ENCODE measurements at regions not wholly inside any gene's neighbourhood (a gene's known extent, or its start where the extent isn't known, plus 50 kb on each side); places are given as distances from the start of the nearest gene placed in this dataset.

DNA sequence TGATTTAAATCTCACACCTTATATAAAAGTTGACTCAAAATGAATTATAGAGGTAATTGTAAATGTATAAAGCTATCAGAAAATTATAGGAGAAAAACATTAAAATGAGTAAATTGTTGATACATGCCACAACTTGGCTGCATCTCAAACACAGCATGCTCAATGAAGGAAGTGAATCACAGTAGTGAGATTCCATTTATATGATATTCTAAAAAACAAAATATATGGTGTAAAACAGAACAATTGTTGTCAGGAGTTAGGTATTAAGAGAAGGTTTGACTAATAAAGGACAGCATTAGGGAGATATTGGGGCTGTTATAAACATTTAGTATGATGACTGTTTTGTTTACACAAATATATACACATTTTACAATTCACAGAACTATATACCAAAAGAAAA lies 356.6 kb upstream of the CELF4 start:
- no peak overlapping the region for H3K4me3 ChIP-seq (ENCODE audit: low read depth, low read length)
- no peak for TF ChIP-seq MYC (IDR thresholded peaks at IDR 0.05; ENCODE audit: low read depth, low read length)
- no peak for TF ChIP-seq CTCF (IDR thresholded peaks at IDR 0.05; ENCODE audit: low read depth, low read length)
- TF ChIP-seq POLR2A (IDR thresholded peaks at IDR 0.05; ENCODE audit: extremely low read depth, insufficient read length), result no peak
- TF ChIP-seq, protein P1, sequence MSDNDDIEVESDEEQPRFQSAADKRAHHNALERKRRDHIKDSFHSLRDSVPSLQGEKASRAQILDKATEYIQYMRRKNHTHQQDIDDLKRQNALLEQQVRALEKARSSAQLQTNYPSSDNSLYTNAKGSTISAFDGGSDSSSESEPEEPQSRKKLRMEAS (IDR thresholded peaks at IDR 0.05; ENCODE audit: low read depth, low read length), result no peak
- DNase-seq (ENCODE audit: low read depth), result no peak

GRCh38 chr18:37920865-37921264 lies 355.3 kb upstream of the CELF4 start:
- no peak for TF ChIP-seq POLR2A (IDR thresholded peaks at IDR 0.05; ENCODE audit: extremely low read depth, insufficient read length)
- TF ChIP-seq CTCF (IDR thresholded peaks at IDR 0.05; ENCODE audit: low read depth, low read length), result no peak
- TF ChIP-seq, protein P1 (IDR thresholded peaks at IDR 0.05; ENCODE audit: low read depth, low read length), result no peak
- TF ChIP-seq MYC (IDR thresholded peaks at IDR 0.05; ENCODE audit: low read depth, low read length), result no peak
- H3K4me3 ChIP-seq (ENCODE audit: low read depth, low read length), result no peak overlapping the region
- DNase-seq (ENCODE audit: low read depth), result no peak

DNA sequence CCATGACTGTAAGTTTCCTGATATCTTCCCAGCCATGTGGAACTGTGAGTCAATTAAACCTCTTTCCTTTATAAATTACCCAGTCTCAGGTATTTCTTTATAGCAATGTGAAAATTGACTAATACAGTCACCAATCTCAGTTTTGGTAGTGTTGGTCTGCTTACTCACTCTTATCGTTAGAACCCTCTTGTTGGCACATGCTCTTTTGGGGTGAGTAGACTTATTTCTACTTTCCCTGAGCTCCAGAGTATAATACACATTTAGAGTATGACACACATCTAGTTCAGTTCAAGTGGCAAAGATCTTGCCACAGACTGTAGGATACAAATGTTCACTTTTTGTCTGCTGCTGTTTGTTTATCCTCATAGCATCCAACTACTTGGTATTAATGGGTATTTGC lies 347.5 kb upstream of the CELF4 start:
- DNase-seq (ENCODE audit: low read depth), result no peak
- H3K4me3 ChIP-seq (ENCODE audit: low read depth, low read length), result no peak overlapping the region
- TF ChIP-seq MYC (IDR thresholded peaks at IDR 0.05; ENCODE audit: low read depth, low read length), result no peak
- TF ChIP-seq POLR2A (IDR thresholded peaks at IDR 0.05; ENCODE audit: extremely low read depth, insufficient read length), result no peak
- TF ChIP-seq, protein P1 (IDR thresholded peaks at IDR 0.05; ENCODE audit: low read depth, low read length), result no peak
- TF ChIP-seq CTCF (IDR thresholded peaks at IDR 0.05; ENCODE audit: low read depth, low read length), result no peak

DNA sequence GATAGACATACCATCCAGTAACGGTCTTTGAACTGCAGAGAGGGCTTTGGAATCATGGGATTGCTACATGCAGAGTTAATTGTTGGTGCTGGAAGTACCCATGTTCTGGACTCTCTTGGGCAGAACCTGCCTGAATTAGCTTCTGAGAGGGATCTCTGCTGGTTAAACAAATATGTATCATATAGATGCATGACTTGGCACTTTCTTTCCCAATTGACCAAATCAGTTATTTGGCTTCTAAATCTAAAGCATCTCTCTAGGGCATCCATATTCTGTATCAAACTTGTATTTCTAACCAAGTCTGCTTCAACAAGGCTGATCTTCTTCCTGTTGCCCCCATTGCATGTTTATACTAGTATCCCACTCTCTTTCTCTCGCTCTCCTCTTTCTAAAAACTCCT lies 336.7 kb upstream of the CELF4 start:
- TF ChIP-seq, protein P1 (IDR thresholded peaks at IDR 0.05; ENCODE audit: low read depth, low read length), result no peak
- TF ChIP-seq POLR2A (IDR thresholded peaks at IDR 0.05; ENCODE audit: extremely low read depth, insufficient read length) (no peak), MYC (IDR thresholded peaks at IDR 0.05; ENCODE audit: low read depth, low read length) (no peak), CTCF (IDR thresholded peaks at IDR 0.05; ENCODE audit: low read depth, low read length) (no peak)
- DNase-seq (ENCODE audit: low read depth), result no peak
- no peak overlapping the region for H3K4me3 ChIP-seq (ENCODE audit: low read depth, low read length)

DNA sequence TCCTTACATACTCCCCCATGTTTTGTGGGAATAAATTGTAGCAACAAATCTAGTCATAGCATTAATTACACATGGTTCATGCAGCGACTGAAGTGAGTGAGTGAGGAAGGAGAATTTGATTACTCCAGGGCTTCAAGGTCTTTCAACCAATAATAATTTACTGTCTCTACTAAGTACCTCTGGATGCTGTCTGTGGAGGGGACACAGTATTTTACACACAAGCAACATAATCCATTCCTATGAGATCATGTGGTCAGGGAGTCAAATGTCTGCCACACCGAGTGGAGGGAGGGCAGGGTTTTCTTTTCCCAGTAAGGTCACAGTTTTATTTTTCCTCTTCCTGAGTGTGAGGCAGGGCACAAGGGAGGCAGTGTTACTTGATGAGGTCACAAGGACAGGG lies 334.7 kb upstream of the CELF4 start:
- DNase-seq (ENCODE audit: low read depth), result no peak
- TF ChIP-seq, protein P1 (IDR thresholded peaks at IDR 0.05; ENCODE audit: low read depth, low read length), result no peak
- TF ChIP-seq MYC (IDR thresholded peaks at IDR 0.05; ENCODE audit: low read depth, low read length), result no peak
- no peak for TF ChIP-seq POLR2A (IDR thresholded peaks at IDR 0.05; ENCODE audit: extremely low read depth, insufficient read length)
- no peak for TF ChIP-seq CTCF (IDR thresholded peaks at IDR 0.05; ENCODE audit: low read depth, low read length)
- no peak overlapping the region for H3K4me3 ChIP-seq (ENCODE audit: low read depth, low read length)

- no peak for DNase-seq (ENCODE audit: low read depth)
- TF ChIP-seq, protein P1 (IDR thresholded peaks at IDR 0.05; ENCODE audit: low read depth, low read length), result no peak
- TF ChIP-seq POLR2A (IDR thresholded peaks at IDR 0.05; ENCODE audit: extremely low read depth, insufficient read length) (no peak), CTCF (IDR thresholded peaks at IDR 0.05; ENCODE audit: low read depth, low read length) (no peak), MYC (IDR thresholded peaks at IDR 0.05; ENCODE audit: low read depth, low read length) (no peak)
- H3K4me3 ChIP-seq (ENCODE audit: low read depth, low read length), result no peak overlapping the region
Measured at GRCh38 chr18:37889963-37890362, 324.4 kb upstream of the CELF4 start.
